ENCODE measurements at regions not wholly inside any gene's neighbourhood (a gene's known extent, or its start where the extent isn't known, plus 50 kb on each side); places are given as distances from the start of the nearest gene placed in this dataset.

GRCh38 chr13:40153516-40153915 is 498.1 kb downstream of the COG6 start:
- peak; percentile 2 for DNase-seq

GRCh38 chr13:40155201-40155600 is 499.7 kb downstream of the COG6 start:
- no peak for DNase-seq

GRCh38 chr13:40158218-40158617 is 502.8 kb downstream of the COG6 start:
- no peak for DNase-seq

GRCh38 chr13:40158757-40159156 is 503.3 kb downstream of the COG6 start:
- DNase-seq, result no peak

GRCh38 chr13:40159736-40160135 is 504.3 kb downstream of the COG6 start:
- DNase-seq, result no peak

- no peak for DNase-seq
Measured at GRCh38 chr13:40160618-40161350, 505.3 kb downstream of the COG6 start.

- DNase-seq, result no peak
Measured at GRCh38 chr13:40161351-40161810, 505.1 kb downstream of the FOXO1 start.

- no peak for DNase-seq
Measured at GRCh38 chr13:40161931-40162330, 504.5 kb downstream of the FOXO1 start.

DNA sequence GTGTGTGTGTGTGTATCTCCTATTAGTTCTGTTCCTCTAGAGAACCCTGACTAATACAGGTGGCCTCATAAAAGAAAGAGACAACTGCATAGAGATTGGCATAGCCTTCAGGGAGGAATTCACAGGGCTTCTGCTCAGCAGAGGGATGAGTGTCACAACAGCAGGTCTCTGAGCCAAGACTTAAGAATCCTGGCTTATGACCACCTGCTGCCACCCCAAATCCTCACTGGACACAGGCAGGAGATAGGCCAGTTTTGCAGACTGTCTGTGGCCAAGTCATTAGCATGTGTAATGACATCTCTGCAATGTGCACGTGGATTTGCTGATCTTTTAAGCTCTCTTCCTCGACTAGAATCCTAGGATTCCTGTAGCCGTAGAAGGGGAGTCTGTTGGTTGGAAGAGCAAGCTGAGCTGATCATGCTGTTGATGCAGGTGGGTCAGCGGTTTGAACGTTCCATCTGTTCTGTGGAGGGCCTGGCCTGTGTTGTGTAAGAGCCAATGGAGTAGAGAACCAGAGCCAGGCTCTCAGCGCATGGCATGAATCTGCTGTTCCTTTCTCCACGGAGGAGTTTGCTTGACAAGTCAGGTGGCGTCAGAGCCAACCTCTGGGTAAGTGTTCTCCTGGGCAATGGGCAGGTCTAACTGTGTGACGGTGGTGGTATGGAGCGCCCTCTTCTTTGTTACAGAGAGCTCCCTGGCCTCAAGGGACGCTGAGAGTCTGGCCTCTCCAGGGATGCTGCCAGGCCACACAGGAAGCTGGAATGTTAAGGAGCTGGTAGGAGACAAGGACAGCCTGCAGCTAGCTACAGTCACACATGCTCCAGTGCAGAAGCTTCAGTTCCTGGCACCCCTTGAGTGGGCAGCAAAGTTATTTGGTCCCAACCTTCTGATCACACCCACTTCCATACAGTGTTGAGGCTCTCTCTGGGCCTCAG is 503.1 kb downstream of the FOXO1 start:
- no peak for DNase-seq

- no peak for DNase-seq
Measured at GRCh38 chr13:40164133-40164532, 502.3 kb downstream of the FOXO1 start.

DNA sequence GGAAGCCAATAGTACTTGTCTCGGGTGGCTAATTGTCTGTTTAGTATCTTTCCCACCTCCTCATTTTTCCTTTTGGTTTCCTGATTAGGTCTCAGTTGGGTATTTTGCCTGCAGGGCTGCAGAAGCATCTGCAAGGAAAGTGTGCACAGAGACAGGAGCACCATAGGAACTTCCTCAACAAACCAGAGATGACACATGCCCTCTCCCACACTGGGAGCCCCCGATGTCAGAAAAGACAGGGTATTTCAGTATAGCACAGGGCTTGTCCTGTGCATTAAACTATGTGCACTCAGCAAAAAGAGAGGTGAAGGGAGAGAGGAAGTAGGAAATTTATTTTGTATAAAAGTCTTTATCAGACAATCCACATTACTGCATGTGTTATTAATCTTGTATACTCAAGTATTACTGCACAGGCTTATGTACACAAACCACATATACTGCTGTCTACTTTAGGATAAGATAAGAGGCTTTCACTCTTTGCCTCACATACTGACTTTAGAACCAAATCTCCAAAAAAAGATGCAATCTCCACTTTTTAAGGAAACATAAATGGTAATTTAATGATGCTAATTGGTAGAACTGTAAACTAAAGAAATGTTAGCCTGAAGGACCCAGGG is 501.0 kb downstream of the FOXO1 start:
- DNase-seq, result no peak

GRCh38 chr13:40167327-40167726 is 499.1 kb downstream of the FOXO1 start:
- DNase-seq, result no peak

- no peak for DNase-seq
Measured at GRCh38 chr13:40168425-40169166, 497.8 kb downstream of the FOXO1 start.

DNA sequence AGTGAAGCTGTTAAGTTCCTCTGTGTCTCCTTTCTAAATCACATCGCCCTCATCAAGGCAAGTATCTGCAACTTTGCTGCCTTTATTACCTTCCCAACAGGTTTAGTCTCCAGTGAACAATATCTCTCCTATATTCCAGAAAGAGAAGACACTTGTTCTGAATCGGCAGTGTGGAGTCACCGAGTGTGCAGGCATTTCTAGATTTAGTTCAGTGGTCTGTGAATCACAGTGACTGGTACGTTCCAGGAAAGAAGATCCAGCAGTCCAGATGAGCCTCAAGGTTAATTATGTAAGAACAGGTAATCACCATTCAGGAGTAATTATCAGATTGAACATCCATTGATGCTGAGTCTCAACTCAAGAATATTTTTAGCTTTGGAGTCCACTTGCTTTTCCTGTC is 497.0 kb downstream of the FOXO1 start:
- DNase-seq, result no peak

DNA sequence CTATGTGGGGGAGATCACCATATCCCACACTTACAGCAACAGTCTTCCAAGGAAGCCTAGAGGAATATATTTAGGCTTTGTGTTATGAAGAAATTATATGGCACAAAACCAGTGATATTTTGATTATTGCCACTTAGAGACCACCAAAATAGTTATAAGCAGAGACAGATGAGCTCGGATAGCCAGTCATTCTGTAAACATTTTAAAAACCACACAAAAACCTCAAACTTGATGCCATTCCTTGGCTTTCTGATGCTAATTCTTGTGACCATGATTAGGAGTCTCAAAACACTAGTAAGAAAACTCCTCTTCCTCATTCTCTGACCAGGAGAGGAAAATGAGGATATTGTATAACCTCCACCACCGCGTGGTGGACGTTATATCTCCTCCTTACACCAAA is 496.4 kb downstream of the FOXO1 start:
- no peak for DNase-seq

DNA sequence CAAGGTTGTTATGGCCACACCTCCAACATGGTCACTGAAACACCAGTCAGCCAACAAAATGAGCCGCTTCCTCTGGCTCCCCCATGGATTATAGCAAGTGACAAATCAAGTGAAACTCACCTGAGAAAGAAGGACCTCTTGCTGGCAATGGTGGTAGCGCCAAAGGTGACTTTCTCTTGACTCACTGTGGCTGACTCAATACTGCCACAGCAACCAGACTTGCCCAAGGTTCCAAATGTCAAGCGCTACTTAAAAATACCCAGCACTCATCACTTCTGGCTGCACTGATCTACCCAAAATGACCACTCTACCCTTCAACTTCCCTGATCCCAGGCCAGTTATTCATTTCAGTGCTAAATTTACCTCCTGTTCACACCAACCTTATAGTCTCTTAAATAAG is 495.5 kb downstream of the FOXO1 start:
- no peak for DNase-seq

DNA sequence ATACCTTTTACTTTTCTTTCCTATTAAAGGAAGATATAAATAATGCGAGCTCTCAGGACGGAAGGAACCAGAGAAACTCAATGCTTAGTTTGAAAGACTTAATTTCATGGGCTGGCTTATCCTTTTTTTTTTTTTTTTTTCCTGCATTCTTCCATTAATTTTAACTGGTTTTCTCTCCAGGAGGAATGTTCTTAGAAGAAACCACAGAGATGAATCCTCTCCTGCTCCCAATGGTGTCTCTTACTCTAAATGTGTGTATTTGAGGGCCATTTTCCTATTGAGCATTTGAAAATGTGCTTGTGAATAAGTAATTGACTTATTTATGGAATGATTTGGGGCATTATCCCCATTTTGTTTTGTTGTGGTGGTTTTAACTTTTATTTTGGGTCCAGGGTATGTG is 494.9 kb downstream of the FOXO1 start:
- DNase-seq, result no peak

DNA sequence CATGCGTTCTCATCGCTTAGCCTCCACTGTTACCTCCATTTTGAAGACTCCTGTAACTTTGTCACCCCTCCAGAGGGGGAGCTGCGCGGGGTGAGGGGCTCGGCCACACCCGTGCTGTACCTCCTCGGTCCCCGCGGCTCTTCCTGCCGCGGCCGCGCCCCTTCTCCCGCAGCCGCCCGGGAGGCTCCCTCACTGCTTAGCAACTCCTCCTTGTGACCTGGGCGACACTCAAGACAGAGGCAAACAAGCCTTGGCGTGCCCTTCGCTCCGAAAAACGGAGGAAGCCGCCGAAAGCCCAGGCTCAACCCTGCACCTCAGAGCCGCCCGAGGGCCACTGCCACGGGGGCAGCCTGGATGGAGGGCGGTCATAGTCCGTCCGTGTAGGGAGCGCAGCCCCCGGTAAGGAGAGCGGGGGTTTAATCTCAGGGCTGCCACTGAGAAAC is 494.3 kb downstream of the FOXO1 start:
- DNase-seq, result no peak

GRCh38 chr13:40172878-40173277 is 493.6 kb downstream of the FOXO1 start:
- no peak for DNase-seq

DNA sequence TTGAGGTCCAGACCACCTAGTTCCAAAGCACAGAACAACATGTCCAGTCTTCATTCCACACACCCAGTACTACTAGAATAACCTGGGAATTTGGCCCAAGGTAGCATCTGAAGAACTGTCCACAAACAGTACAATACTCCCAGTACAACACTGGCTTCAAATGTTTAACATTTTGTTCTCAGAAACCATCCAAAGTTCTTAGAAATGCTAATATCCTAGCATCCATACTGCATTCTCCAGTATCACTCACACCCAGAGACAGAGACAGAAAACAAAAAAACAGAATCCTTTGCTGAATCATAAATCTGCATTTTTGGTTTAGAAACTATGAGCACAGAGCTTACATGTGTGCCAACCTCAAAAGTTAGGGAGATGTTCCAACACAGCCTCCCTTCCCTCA is 490.8 kb downstream of the FOXO1 start:
- DNase-seq, result no peak

- DNase-seq, result no peak
Measured at GRCh38 chr13:40176242-40176641, 490.2 kb downstream of the FOXO1 start.

GRCh38 chr13:40178130-40178529 is 488.3 kb downstream of the FOXO1 start:
- DNase-seq, result no peak

Data from hematopoietic multipotent progenitor cell treated with erythropoietin and hydrocortisone succinate and interleukin-3 and kit ligand, for 8 days (in vitro differentiated cells).